ENCODE measurements at regions not wholly inside any gene's neighbourhood (a gene's known extent, or its start where the extent isn't known, plus 50 kb on each side); places are given as distances from the start of the nearest gene placed in this dataset.

- Mint-ChIP-seq H3K27me3 (ENCODE audit: low read depth) (no peaks in the 10 kb centered on the region), H3K4me1 (ENCODE audit: low read depth) (no peaks in the 10 kb centered on the region), H3K9me3 (ENCODE audit: insufficient read depth) (no peaks in the 10 kb centered on the region), H3K4me3 (no peak overlapping the region), H3K27ac (no peak overlapping the region), H3K36me3 (ENCODE audit: low read depth) (no peaks in the 10 kb centered on the region)
- CTCF ChIA-PET = no interaction called here
- no peak for ATAC-seq
- no peak for DNase-seq
- POLR2A ChIA-PET = no interaction called here
Measured at GRCh38 chr3:168470380-168470779, 374.7 kb upstream of the GOLIM4 start.

- CTCF ChIA-PET = no interaction called here
- Mint-ChIP-seq H3K4me1 (ENCODE audit: low read depth) (no peaks in the 10 kb centered on the region), H3K36me3 (ENCODE audit: low read depth) (no peaks in the 10 kb centered on the region)
Measured at GRCh38 chr3:168469436-168469835, 373.7 kb upstream of the GOLIM4 start.

GRCh38 chr3:168467115-168467714 lies 371.5 kb upstream of the GOLIM4 start:
- H3K4me3 Mint-ChIP-seq = no peak overlapping the region
- no peak for ATAC-seq
- H3K27ac Mint-ChIP-seq = no peak overlapping the region
- no peaks in the 10 kb centered on the region for H3K27me3 Mint-ChIP-seq (ENCODE audit: low read depth)
- POLR2A ChIA-PET = no interaction called here
- H3K9me3 Mint-ChIP-seq (ENCODE audit: insufficient read depth) = peaks cover 4% of the 10 kb centered on the region
- CTCF ChIA-PET = no interaction called here
- DNase-seq = no peak
- H3K36me3 Mint-ChIP-seq (ENCODE audit: low read depth) = no peaks in the 10 kb centered on the region
- no peaks in the 10 kb centered on the region for H3K4me1 Mint-ChIP-seq (ENCODE audit: low read depth)

More at GRCh38 chr3:168469436-168469835, 373.7 kb upstream of the GOLIM4 start:
- Mint-ChIP-seq H3K9me3 (ENCODE audit: insufficient read depth) (no peaks in the 10 kb centered on the region), H3K27ac (no peak overlapping the region), H3K4me3 (no peak overlapping the region), H3K27me3 (ENCODE audit: low read depth) (no peaks in the 10 kb centered on the region)
- ATAC-seq = no peak
- POLR2A ChIA-PET = no interaction called here
- DNase-seq = no peak

- no peaks in the 10 kb centered on the region for H3K36me3 Mint-ChIP-seq (ENCODE audit: low read depth)
- ChIA-PET POLR2A (no interaction called here), CTCF (no interaction called here)
- no peak overlapping the region for H3K27ac Mint-ChIP-seq
- peaks cover 6% of the 10 kb centered on the region for H3K9me3 Mint-ChIP-seq (ENCODE audit: insufficient read depth)
- H3K4me1 Mint-ChIP-seq (ENCODE audit: low read depth) = no peaks in the 10 kb centered on the region
- H3K27me3 Mint-ChIP-seq (ENCODE audit: low read depth) = no peaks in the 10 kb centered on the region
- no peak for DNase-seq
- no peak for ATAC-seq
- no peak overlapping the region for H3K4me3 Mint-ChIP-seq
Measured at GRCh38 chr3:168461793-168462192, 366.1 kb upstream of the GOLIM4 start.

- ATAC-seq (no peak), DNase-seq (no peak)
- Mint-ChIP-seq H3K36me3 (ENCODE audit: low read depth) (no peaks in the 10 kb centered on the region), H3K4me1 (ENCODE audit: low read depth) (no peaks in the 10 kb centered on the region), H3K4me3 (no peak overlapping the region), H3K27ac (no peak overlapping the region), H3K9me3 (ENCODE audit: insufficient read depth) (peaks cover 6% of the 10 kb centered on the region), H3K27me3 (ENCODE audit: low read depth) (no peaks in the 10 kb centered on the region)
- ChIA-PET CTCF (no interaction called here), POLR2A (no interaction called here)
Measured at GRCh38 chr3:168459226-168459784, 363.6 kb upstream of the GOLIM4 start.

GRCh38 chr3:168457954-168458539 lies 362.3 kb upstream of the GOLIM4 start:
- Mint-ChIP-seq H3K27me3 (ENCODE audit: low read depth) (no peaks in the 10 kb centered on the region), H3K4me3 (no peak overlapping the region), H3K4me1 (ENCODE audit: low read depth) (no peaks in the 10 kb centered on the region), H3K36me3 (ENCODE audit: low read depth) (no peaks in the 10 kb centered on the region), H3K27ac (no peak overlapping the region), H3K9me3 (ENCODE audit: insufficient read depth) (peaks cover 6% of the 10 kb centered on the region)
- ChIA-PET POLR2A (no interaction called here), CTCF (no interaction called here)
- no peak for ATAC-seq
- no peak for DNase-seq

DNA sequence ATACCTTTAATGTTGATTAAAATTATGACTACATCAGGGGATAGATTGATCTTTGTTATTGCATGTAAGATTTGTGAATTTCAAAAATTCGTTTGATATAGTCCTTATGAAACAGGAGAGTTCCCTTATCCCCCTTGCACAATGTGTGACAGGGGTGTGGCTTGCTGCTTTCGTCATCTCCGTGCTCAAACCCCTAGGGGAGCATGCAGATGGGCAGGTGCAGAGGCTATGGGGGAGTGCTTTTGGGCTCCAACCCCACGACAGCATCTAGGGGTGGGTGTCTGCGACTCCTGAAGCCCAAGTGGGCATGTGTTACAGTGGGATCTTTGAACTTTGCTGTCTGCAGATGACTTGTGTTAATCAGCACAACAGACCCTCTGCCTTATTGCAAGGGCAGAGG lies 360.1 kb upstream of the GOLIM4 start:
- ChIA-PET POLR2A (no interaction called here), CTCF (no interaction called here)
- Mint-ChIP-seq H3K27me3 (ENCODE audit: low read depth) (no peaks in the 10 kb centered on the region), H3K4me3 (no peak overlapping the region), H3K9me3 (ENCODE audit: insufficient read depth) (no peaks in the 10 kb centered on the region), H3K27ac (no peak overlapping the region), H3K4me1 (ENCODE audit: low read depth) (no peaks in the 10 kb centered on the region), H3K36me3 (ENCODE audit: low read depth) (no peaks in the 10 kb centered on the region)
- DNase-seq = no peak
- no peak for ATAC-seq

DNA sequence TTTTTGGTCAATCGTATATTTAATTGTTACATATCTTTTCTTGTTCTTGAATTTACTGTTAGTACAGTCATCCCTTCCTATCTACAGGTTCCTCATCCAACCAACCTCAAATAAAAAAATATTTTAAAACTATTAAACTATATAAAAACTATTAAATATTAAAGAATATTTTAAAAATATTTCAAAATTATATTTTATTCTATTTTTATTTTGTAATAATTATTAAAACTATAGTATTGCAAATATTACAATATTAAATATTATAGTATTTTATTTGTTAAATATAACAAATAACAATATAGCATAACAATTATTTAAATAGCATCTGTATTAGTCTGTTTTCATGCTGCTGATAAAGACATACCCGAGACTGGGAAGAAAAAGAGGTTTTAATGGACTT lies 357.9 kb upstream of the GOLIM4 start:
- Mint-ChIP-seq H3K4me1 (ENCODE audit: low read depth) (no peaks in the 10 kb centered on the region), H3K36me3 (ENCODE audit: low read depth) (no peaks in the 10 kb centered on the region), H3K4me3 (no peak overlapping the region), H3K27ac (no peak overlapping the region), H3K9me3 (ENCODE audit: insufficient read depth) (no peaks in the 10 kb centered on the region), H3K27me3 (ENCODE audit: low read depth) (no peaks in the 10 kb centered on the region)
- DNase-seq = no peak
- ChIA-PET POLR2A (no interaction called here), CTCF (no interaction called here)
- ATAC-seq = no peak

- Mint-ChIP-seq H3K36me3 (ENCODE audit: low read depth) (no peaks in the 10 kb centered on the region), H3K4me1 (ENCODE audit: low read depth) (no peaks in the 10 kb centered on the region), H3K4me3 (no peak overlapping the region), H3K27ac (no peak overlapping the region), H3K27me3 (ENCODE audit: low read depth) (no peaks in the 10 kb centered on the region), H3K9me3 (ENCODE audit: insufficient read depth) (no peaks in the 10 kb centered on the region)
- no peak for ATAC-seq
- ChIA-PET POLR2A (no interaction called here), CTCF (interaction anchor here (0.7 kb wide), 1 partner anchor 121 kb away, joined by 3 read pairs; no protein-coding TSS in a partner anchor)
- no peak for DNase-seq
Measured at GRCh38 chr3:168443965-168444364, 348.2 kb upstream of the GOLIM4 start.

DNA sequence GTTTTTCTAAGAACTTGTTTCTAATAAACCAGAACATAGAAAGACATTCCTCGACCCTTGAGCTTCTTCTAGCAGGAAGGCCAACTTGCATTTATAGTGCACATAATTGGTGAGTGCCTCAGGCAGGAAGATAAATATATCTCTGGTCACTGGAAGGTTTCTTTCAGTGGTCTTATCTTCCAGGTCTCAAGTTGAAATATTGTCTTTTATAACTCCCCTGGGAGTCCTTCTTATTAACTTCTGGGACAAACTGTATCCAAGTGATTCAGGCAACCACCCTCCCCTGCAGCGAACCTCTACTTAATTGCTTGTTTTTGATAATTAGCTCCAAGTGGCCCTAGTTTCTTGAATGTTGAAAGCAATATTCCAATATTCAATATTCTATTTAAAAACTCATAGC lies 346.8 kb upstream of the GOLIM4 start:
- POLR2A ChIA-PET = no interaction called here
- no peaks in the 10 kb centered on the region for H3K9me3 Mint-ChIP-seq (ENCODE audit: insufficient read depth)
- ATAC-seq (no peak), DNase-seq (no peak)
- no peaks in the 10 kb centered on the region for H3K36me3 Mint-ChIP-seq (ENCODE audit: low read depth)
- H3K27ac Mint-ChIP-seq = no peak overlapping the region
- no peaks in the 10 kb centered on the region for H3K4me1 Mint-ChIP-seq (ENCODE audit: low read depth)
- H3K27me3 Mint-ChIP-seq (ENCODE audit: low read depth) = no peaks in the 10 kb centered on the region
- CTCF ChIA-PET = no interaction called here
- H3K4me3 Mint-ChIP-seq = no peak overlapping the region

- Mint-ChIP-seq H3K4me1 (ENCODE audit: low read depth) (peaks cover 6% of the 10 kb centered on the region), H3K4me3 (no peak overlapping the region), H3K36me3 (ENCODE audit: low read depth) (no peaks in the 10 kb centered on the region), H3K27ac (no peak overlapping the region), H3K9me3 (ENCODE audit: insufficient read depth) (no peaks in the 10 kb centered on the region), H3K27me3 (ENCODE audit: low read depth) (no peaks in the 10 kb centered on the region)
- DNase-seq (no peak), ATAC-seq (no peak)
- ChIA-PET POLR2A (no interaction called here), CTCF (no interaction called here)
Measured at GRCh38 chr3:168436245-168436724, 340.6 kb upstream of the GOLIM4 start.

GRCh38 chr3:168431491-168431890 lies 335.8 kb upstream of the GOLIM4 start:
- no peak for ATAC-seq
- Mint-ChIP-seq H3K9me3 (ENCODE audit: insufficient read depth) (no peaks in the 10 kb centered on the region), H3K27me3 (ENCODE audit: low read depth) (no peaks in the 10 kb centered on the region), H3K4me1 (ENCODE audit: low read depth) (peaks cover 6% of the 10 kb centered on the region), H3K27ac (no peak overlapping the region), H3K4me3 (no peak overlapping the region), H3K36me3 (ENCODE audit: low read depth) (no peaks in the 10 kb centered on the region)
- DNase-seq = no peak
- ChIA-PET CTCF (no interaction called here), POLR2A (no interaction called here)

Data from activated CD8-positive, alpha-beta T cell treated with anti-CD3 and anti-CD28 coated beads, Interleukin-2, amount 10 ng/mL, durations not matched to agents 7 days and 5 days (primary cell).